Adrenal gland (tissue), 9 donors: ENCODE measurements at regions not wholly inside any gene's neighbourhood (a gene's known extent, or its start where the extent isn't known, plus 50 kb on each side); places are given as distances from the start of the nearest gene placed in this dataset.

Experiments used
- DNase-seq, 7 donors: peaks; one replicate each; pipeline ENCODE4 v3.0.0-alpha.2; 2019 to 2020
- H3K27ac ChIP-seq, 5 donors: fragments of 200-600 bp; sonication (generic) in 4 of 5; 1 replicate in 3 of 5; 2 replicates in 2 of 5; pipeline versions ENCODE4 v1.5.1 to v1.8.0; 2016 to 2020; ENCODE audit warnings: mild to moderate bottlenecking in 1 of 5
- H3K27me3 ChIP-seq: fragments of 200-600 bp; 2 replicates; pipeline ENCODE4 v1.8.0; 2021
- H3K36me3 ChIP-seq, 2 donors: fragments of 200-600 bp; replicated peaks in 1 of 2; 1 replicate in 1 of 2; 2 replicates in 1 of 2; pipeline versions ENCODE4 v1.5.1 to v1.8.0; 2018 to 2022
- H3K4me1 ChIP-seq, 2 donors: fragments of 200-600 bp; replicated peaks in 1 of 2; 1 replicate in 1 of 2; 2 replicates in 1 of 2; pipeline versions ENCODE4 v1.5.1 to v1.8.0; 2018 to 2021
- H3K4me3 ChIP-seq, 4 donors: fragments of 200-600 bp; sonication (generic) in 3 of 4; one replicate each; pipeline ENCODE4 v1.5.1; 2016 to 2018
- H3K9me3 ChIP-seq, 3 donors: fragments of 200-600 bp; sonication (generic) in 1 of 3; replicated peaks in 1 of 3; 1 replicate in 2 of 3; 2 replicates in 1 of 3; pipeline versions ENCODE4 v1.5.1 to v1.8.0; 2016 to 2021
- CTCF ChIP-seq, 6 experiments: fragments of 450-650 bp in 4 of 6; fragments of 200-600 bp in 2 of 6; sonication (generic) in 1 of 6; IDR thresholded peaks; 1 replicate in 5 of 6; 2 replicates in 1 of 6; pipeline versions ENCODE4 v1.5.1 to v1.8.0; 2016 to 2021; ENCODE audit warnings: antibody characterized with exemption in 6 of 6, mild to moderate bottlenecking in 2 of 6, moderate library complexity in 1 of 6
- POLR2A ChIP-seq, 2 donors: fragments of 450-650 bp; IDR thresholded peaks; one replicate each; pipeline ENCODE4 v1.6.1; 2017; ENCODE audit warnings: antibody characterized with exemption in 2 of 2, mild to moderate bottlenecking in 2 of 2, moderate library complexity in 1 of 2
- WGBS, 4 donors: extraction: QIAGEN DNeasy Blood & Tissue Kit in 2 of 4; methylation state at CpG; one replicate each; pipeline versions ENCODE4 v1.1.5 to v1.1.7; 2013 to 2017; 5-methylcytosine and 5-hydroxymethylcytosine counted together
- intact Hi-C, 2 donors: fragments of 100-400 bp; cut with DNase I; formaldehyde crosslinking; loops; one replicate each; pipeline versions ENCODE4 v1.14.1 to v1.15.0; 2022 to 2023
- donor health status: healthy with polysubstance abuse.
- donor health status: Bipolar disorder and iron deficiency.
- donor health status: DM: yes; HTN: yes; CAD: no.
- donor health status: DM: no; HTN: no; CAD: no.
- donor health status: DM: no; HTN: no; CAD: no.

GRCh38 chr4:123591875-123592274 lies 195.3 kb downstream of the SPRY1 start:
- H3K4me3 ChIP-seq, result no peak overlapping the region
- no peak overlapping the region for H3K27ac ChIP-seq
- no peaks in the 10 kb centered on the region for H3K36me3 ChIP-seq
- DNase-seq, result no peak
- H3K27me3 ChIP-seq, result no peaks in the 10 kb centered on the region
- TF ChIP-seq CTCF (IDR thresholded peaks at IDR 0.05) (no peak), POLR2A (IDR thresholded peaks at IDR 0.05) (no peak)
- no peaks in the 10 kb centered on the region for H3K9me3 ChIP-seq
- H3K4me1 ChIP-seq, result peaks cover 0 to 8% of the 10 kb centered on the region in 2 donors
- 88 to 95% (median 93%) methylated on average over 2 of the region's 2 CpGs for WGBS, 4 donors
- intact Hi-C loops, result no loop called here

- Histone ChIP-seq H3K9me3 (no peaks in the 10 kb centered on the region), H3K4me3 (no peak overlapping the region), H3K36me3 (no peaks in the 10 kb centered on the region), H3K27ac (no peak overlapping the region), H3K27me3 (no peaks in the 10 kb centered on the region), H3K4me1 (peaks cover 0 to 4% of the 10 kb centered on the region in 2 donors)
- DNase-seq, result no peak
- TF ChIP-seq CTCF (IDR thresholded peaks at IDR 0.05), result no peak
- TF ChIP-seq POLR2A (IDR thresholded peaks at IDR 0.05), result no peak
- intact Hi-C loops, result no loop called here
- 75 to 89% (median 85%) methylated on average over 3 of the region's 3 CpGs for WGBS, 4 donors
These were observed 197.1 kb downstream of the SPRY1 start for GRCh38 chr4:123593655-123594054.

- TF ChIP-seq POLR2A (IDR thresholded peaks at IDR 0.05) (no peak), CTCF (IDR thresholded peaks at IDR 0.05) (no peak)
- H3K4me1 ChIP-seq, result peaks cover 5 to 16% of the 10 kb centered on the region in 2 donors
- H3K9me3 ChIP-seq, result no peaks in the 10 kb centered on the region
- intact Hi-C loops, result no loop called here
- H3K36me3 ChIP-seq, result no peaks in the 10 kb centered on the region
- H3K4me3 ChIP-seq, result no peak overlapping the region
- WGBS, 4 donors, result 90 to 96% (median 93%) methylated on average over 3 of the region's 3 CpGs
- DNase-seq, result no peak
- H3K27me3 ChIP-seq, result no peaks in the 10 kb centered on the region
- H3K27ac ChIP-seq, result no peak overlapping the region
These were observed 200.2 kb downstream of the SPRY1 start for GRCh38 chr4:123596805-123597204.

- H3K27me3 ChIP-seq, result no peaks in the 10 kb centered on the region
- no peaks in the 10 kb centered on the region for H3K36me3 ChIP-seq
- no peak overlapping the region for H3K27ac ChIP-seq
- intact Hi-C loops, result no loop called here
- no peak for TF ChIP-seq POLR2A (IDR thresholded peaks at IDR 0.05)
- no peak for TF ChIP-seq CTCF (IDR thresholded peaks at IDR 0.05)
- 67 to 74% (median 69%) methylated on average over 1 of the region's 1 CpG for WGBS, 4 donors
- no peak for DNase-seq
- no peak overlapping the region for H3K4me3 ChIP-seq
- H3K4me1 ChIP-seq, result peaks cover 5 to 16% of the 10 kb centered on the region in 2 donors
- no peaks in the 10 kb centered on the region for H3K9me3 ChIP-seq
These were observed 201.0 kb downstream of the SPRY1 start for GRCh38 chr4:123597586-123597985.
